HCT116 (cell line): ENCODE measurements at regions not wholly inside any gene's neighbourhood (a gene's known extent, or its start where the extent isn't known, plus 50 kb on each side); places are given as distances from the start of the nearest gene placed in this dataset.

Experiments
- ATAC-seq: fragments of 200-7000 bp; cut with Tn5 transposase; 2 replicates; pipeline ENCODE4 v1.9.1; 2020; ENCODE audit warnings: mild to moderate bottlenecking, moderate library complexity
- BruUV-seq: library from RNA; stranded (reverse); fragments of 400-500 nt; replicated peaks from 2 replicates; lab custom pipeline; 2021; lab: Mats Ljungman, UMichigan
- CTCF ChIA-PET: fragments of 300-600 bp; sonication (Branson Sonifier 250); formaldehyde crosslinking; loops from one replicate; lab custom pipeline; 2021; ENCODE audit warnings: antibody characterized with exemption; lab: Charles Lee
- POLR2A ChIA-PET: fragments of 300-600, 350-600 bp; sonication (Branson Sonifier 250); formaldehyde crosslinking; loops from one replicate; lab custom pipeline; 2021; ENCODE audit warnings: antibody characterized with exemption; lab: Charles Lee
- RAD21 ChIA-PET, 2 experiments: fragments of 300-600 bp; sonication (Branson Sonifier 250); formaldehyde crosslinking; loops; one replicate each; lab custom pipeline; 2023; ENCODE audit warnings: low total read pairs in 2 of 2; ENCODE audit not compliant: uncharacterized antibody in 2 of 2, unreplicated experiment in 2 of 2, low non-redundant PET in 1 of 2; lab: Charles Lee
- DNase-seq: peaks from one replicate; pipeline ENCODE4 v3.0.0-alpha.2; 2010; ENCODE audit warnings: low read depth, low spot score
- H2AFZ ChIP-seq: fragments of 200-600 bp; shearing (Covaris generic), sonication (generic); 2 replicates; pipeline ENCODE4 v1.6.1; 2017; ENCODE audit warnings: low read depth, mixed run types, mixed read lengths, antibody characterized with exemption, low read length; ENCODE audit not compliant: poor library complexity, severe bottlenecking
- H3K27ac ChIP-seq: 2 replicates; pipeline ENCODE4 v1.5.1; 2012; ENCODE audit warnings: low read depth, low read length
- H3K27me3 ChIP-seq: fragments of 200-600 bp; sonication (generic); 2 replicates; pipeline ENCODE4 v1.6.1; 2016; ENCODE audit warnings: mixed run types, low read length, mixed read lengths; ENCODE audit not compliant: insufficient read depth
- H3K36me3 ChIP-seq, 2 experiments: fragments of 200-500 bp in 1 of 2; fragments of 200-600 bp in 1 of 2; sonication (Bioruptor generic) in 1 of 2; sonication (generic) in 1 of 2; 2 replicates each; pipeline versions ENCODE4 v1.5.1 to v1.6.1; 2014 to 2016; ENCODE audit warnings: low read length in 2 of 2, inconsistent platforms in 1 of 2, mixed read lengths in 1 of 2, mixed run types in 1 of 2; ENCODE audit not compliant: insufficient read depth in 2 of 2, control insufficient read depth in 1 of 2
- H3K4me1 ChIP-seq, 2 experiments: fragments of 200-600 bp in 1 of 2; sonication (generic) in 1 of 2; 2 replicates each; pipeline versions ENCODE4 v1.5.1 to v1.6.1; 2012 to 2017; ENCODE audit warnings: low read length in 2 of 2, inconsistent platforms in 1 of 2, mild to moderate bottlenecking in 1 of 2, mixed read lengths in 1 of 2, mixed run types in 1 of 2, moderate library complexity in 1 of 2; ENCODE audit not compliant: insufficient read depth in 2 of 2, control insufficient read depth in 1 of 2
- H3K4me2 ChIP-seq: fragments of 200-600 bp; sonication (generic); 2 replicates; pipeline ENCODE4 v1.6.1; 2017; ENCODE audit warnings: mixed run types, low read length, mixed read lengths
- H3K4me3 ChIP-seq, 2 experiments: fragments of 200-600 bp in 1 of 2; sonication (generic) in 1 of 2; replicated peaks in 1 of 2; 2 replicates each; pipeline ENCODE4 v1.5.1; 2011 to 2016; ENCODE audit warnings: low read length in 2 of 2, control low read depth in 1 of 2, low read depth in 1 of 2, mild to moderate bottlenecking in 1 of 2, mixed read lengths in 1 of 2, mixed run types in 1 of 2
- H3K79me2 ChIP-seq: fragments of 200-600 bp; sonication (generic); 2 replicates; pipeline ENCODE4 v1.6.1; 2017; ENCODE audit warnings: mild to moderate bottlenecking, mixed run types, low read length, moderate library complexity, mixed read lengths; ENCODE audit not compliant: insufficient read depth
- H3K9ac ChIP-seq: fragments of 200-600 bp; sonication (generic); 2 replicates; pipeline ENCODE4 v1.6.1; 2016; ENCODE audit warnings: low read length, mixed read lengths
- H3K9me2 ChIP-seq: fragments of 200-600 bp; sonication (generic), shearing (Covaris generic); 2 replicates; pipeline ENCODE4 v1.6.1; 2017; ENCODE audit warnings: mixed run types, mild to moderate bottlenecking, moderate library complexity; ENCODE audit not compliant: insufficient read depth
- H3K9me3 ChIP-seq, 2 experiments: fragments of 200-500 bp in 1 of 2; fragments of 200-600 bp in 1 of 2; sonication (Bioruptor generic) in 1 of 2; sonication (generic) in 1 of 2; 2 replicates each; pipeline ENCODE4 v1.6.1; 2014 to 2017; ENCODE audit warnings: low read length in 2 of 2, mixed read lengths in 2 of 2, inconsistent platforms in 1 of 2, low read depth in 1 of 2, mild to moderate bottlenecking in 1 of 2, mixed run types in 1 of 2, moderate library complexity in 1 of 2; ENCODE audit not compliant: control insufficient read depth in 1 of 2, insufficient read depth in 1 of 2
- H4K20me1 ChIP-seq: fragments of 200-600 bp; sonication (generic), shearing (Covaris generic); 2 replicates; pipeline ENCODE4 v1.6.1; 2017; ENCODE audit warnings: mixed run types, mild to moderate bottlenecking, moderate library complexity; ENCODE audit not compliant: insufficient read depth
- ATF3 ChIP-seq: IDR thresholded peaks from 2 replicates; pipeline ENCODE4 v1.6.1; 2012
- CBX3 ChIP-seq: IDR thresholded peaks from 2 replicates; pipeline ENCODE4 v1.6.1; 2012; ENCODE audit warnings: low read depth
- CTCF ChIP-seq, 3 experiments: fragments of 200-600 bp in 1 of 3; sonication (generic) in 1 of 3; IDR thresholded peaks in 2 of 3; conservative IDR thresholded peaks in 1 of 3; 2 replicates each; pipeline ENCODE4 v1.5.1; 2012 to 2017; ENCODE audit warnings: low read depth in 2 of 3, low read length in 2 of 3, antibody characterized with exemption in 1 of 3, borderline replicate concordance in 1 of 3, control low read depth in 1 of 3, mild to moderate bottlenecking in 1 of 3, mixed read lengths in 1 of 3, mixed run types in 1 of 3, moderate library complexity in 1 of 3; ENCODE audit not compliant: insufficient read depth in 1 of 3
- EGR1 ChIP-seq: IDR thresholded peaks from 2 replicates; pipeline ENCODE4 v1.6.1; 2012; ENCODE audit warnings: low read depth
- ELF1 ChIP-seq: IDR thresholded peaks from 2 replicates; pipeline ENCODE4 v1.6.1; 2012; ENCODE audit warnings: low read depth, borderline replicate concordance
- EZH2phosphoT487 ChIP-seq: fragments of 200-600 bp; IDR thresholded peaks from 2 replicates; pipeline ENCODE4 v1.6.1; 2018; ENCODE audit warnings: antibody characterized with exemption, borderline replicate concordance
- FOSL1 ChIP-seq: IDR thresholded peaks from 2 replicates; pipeline ENCODE4 v1.6.1; 2012; ENCODE audit warnings: low read depth
- MAX ChIP-seq: IDR thresholded peaks from 2 replicates; pipeline ENCODE4 v1.6.1; 2012
- POLR2A ChIP-seq: IDR thresholded peaks from 2 replicates; pipeline ENCODE4 v1.7.0; 2011; ENCODE audit warnings: borderline replicate concordance; ENCODE audit not compliant: insufficient read depth, insufficient read length; ENCODE audit errors: extremely low read depth
- POLR2AphosphoS5 ChIP-seq: IDR thresholded peaks from 2 replicates; pipeline ENCODE4 v1.6.1; 2011; ENCODE audit warnings: mild to moderate bottlenecking, low read depth, low read length, moderate library complexity
- SIN3A ChIP-seq: IDR thresholded peaks from 2 replicates; pipeline ENCODE4 v1.6.1; 2012; ENCODE audit warnings: low read depth
- SP1 ChIP-seq: IDR thresholded peaks from 2 replicates; pipeline ENCODE4 v1.6.1; 2012; ENCODE audit warnings: low read depth
- ZBTB33 ChIP-seq: IDR thresholded peaks from 2 replicates; pipeline ENCODE4 v1.6.1; 2011; ENCODE audit warnings: mild to moderate bottlenecking, low read length, moderate library complexity; ENCODE audit not compliant: insufficient replicate concordance; ENCODE audit errors: extremely low read depth
- ZFX ChIP-seq: fragments of 450-650 bp; IDR thresholded peaks from 2 replicates; pipeline ENCODE4 v1.6.1; 2017
- intact Hi-C: fragments of 100-400 bp; cut with micrococcal nuclease; formaldehyde crosslinking; loops from 2 replicates; pipeline ENCODE4 v1.10.0; 2022

- BruUV-seq: no TSS peak
- no peak overlapping the region for H3K4me2 ChIP-seq
- no peak for ATAC-seq
- no peaks in the 10 kb centered on the region for H3K36me3 ChIP-seq
- TF ChIP-seq SIN3A (no peak), MAX (no peak), POLR2A (no peak), POLR2AphosphoS5 (no peak), ATF3 (no peak), ZBTB33 (no peak)
- H3K79me2 ChIP-seq: no peaks in the 10 kb centered on the region
- no peak overlapping the region for H3K4me3 ChIP-seq
- no peaks in the 10 kb centered on the region for H3K4me1 ChIP-seq
- no peak overlapping the region for H3K9ac ChIP-seq
- intact Hi-C loops: no loop called here
- RAD21 ChIA-PET: no interaction called here
- H3K9me2 ChIP-seq: no peaks in the 10 kb centered on the region
- no peaks in the 10 kb centered on the region for H4K20me1 ChIP-seq
- POLR2A ChIA-PET: no interaction called here
- no peaks in the 10 kb centered on the region for H3K27me3 ChIP-seq
- H2AFZ ChIP-seq: no peak overlapping the region
- DNase-seq: no peak
- peaks cover 14 to 16% of the 10 kb centered on the region in 2 experiments; a peak in 3 of 4 replicates for H3K9me3 ChIP-seq
- no peak overlapping the region for H3K27ac ChIP-seq
- CTCF ChIA-PET: no interaction called here
Observed at GRCh38 chr5:25301836-25302235, 657.1 kb upstream of the CDH10 start.

GRCh38 chr5:25295067-25295466 is 650.3 kb upstream of the CDH10 start:
- no peak for ATAC-seq
- H3K4me1 ChIP-seq: no peaks in the 10 kb centered on the region
- ChIA-PET CTCF (no interaction called here), RAD21 (no interaction called here), POLR2A (no interaction called here)
- H3K9ac ChIP-seq: no peak overlapping the region
- no peak overlapping the region for H3K4me3 ChIP-seq
- H3K27ac ChIP-seq: no peak overlapping the region
- no TSS peak for BruUV-seq
- H4K20me1 ChIP-seq: no peaks in the 10 kb centered on the region
- no peak for DNase-seq
- H3K4me2 ChIP-seq: no peak overlapping the region
- no peaks in the 10 kb centered on the region for H3K36me3 ChIP-seq
- peaks cover 17 to 22% of the 10 kb centered on the region in 2 experiments; a peak in 3 of 4 replicates for H3K9me3 ChIP-seq
- no peaks in the 10 kb centered on the region for H3K27me3 ChIP-seq
- intact Hi-C loops: no loop called here
- H3K79me2 ChIP-seq: no peaks in the 10 kb centered on the region
- H3K9me2 ChIP-seq: no peaks in the 10 kb centered on the region
- no peak overlapping the region for H2AFZ ChIP-seq
- TF ChIP-seq ZBTB33 (no peak), FOSL1 (no peak), ATF3 (no peak), SP1 (no peak), POLR2AphosphoS5 (no peak), CTCF (IDR thresholded peaks at IDR 0.05 in 2 of 3, conservative IDR thresholded peaks at IDR 0.05 in 1 of 3; ENCODE audit: borderline replicate concordance in 1 of 3, insufficient read depth in 1 of 3, low read depth in 2 of 3, low read length in 2 of 3) (no peak), CBX3 (no peak), EZH2phosphoT487 (no peak), POLR2A (no peak), ZFX (no peak), ELF1 (no peak), EGR1 (no peak)
